Neural crest cell (in vitro differentiated cells): ENCODE measurements at regions not wholly inside any gene's neighbourhood (a gene's known extent, or its start where the extent isn't known, plus 50 kb on each side); places are given as distances from the start of the nearest gene placed in this dataset.
"Not testable (repeated sequence)": the region's sequence is repeated elsewhere in the genome, so short reads cannot be mapped to it uniquely, and the experiment has no call there.

Experiments used
- DNase-seq: peaks from one replicate; pipeline ENCODE4 v3.0.0; 2021; ENCODE audit warnings: low read depth, mixed read lengths, low spot score
- H3K27ac Mint-ChIP-seq: one replicate; pipeline ENCODE4 v1.8.0; 2021; ENCODE audit warnings: mild to moderate bottlenecking, mixed read lengths; ENCODE audit not compliant: unreplicated experiment
- H3K27me3 Mint-ChIP-seq: 2 replicates; pipeline ENCODE4 v1.8.0; 2021; ENCODE audit warnings: low read depth, mild to moderate bottlenecking, mixed read lengths
- H3K36me3 Mint-ChIP-seq: 2 replicates; pipeline ENCODE4 v1.8.0; 2021; ENCODE audit warnings: low read depth, mild to moderate bottlenecking, mixed read lengths
- H3K4me1 Mint-ChIP-seq: 2 replicates; pipeline ENCODE4 v1.8.0; 2021; ENCODE audit warnings: mixed read lengths
- H3K4me3 Mint-ChIP-seq: one replicate; pipeline ENCODE4 v1.8.0; 2021; ENCODE audit warnings: mild to moderate bottlenecking, mixed read lengths
- H3K9me3 Mint-ChIP-seq: 2 replicates; pipeline ENCODE4 v1.8.0; 2021; ENCODE audit warnings: mixed read lengths
- CTCF ChIP-seq: fragments of 200-600 bp; sonication (generic); conservative IDR thresholded peaks from 2 replicates; pipeline ENCODE4 v1.5.0; 2021; ENCODE audit warnings: antibody characterized with exemption, mild to moderate bottlenecking

GRCh38 chr14:65840118-65840751 lies 427.7 kb downstream of the FUT8 start:
- Mint-ChIP-seq H3K4me1 (peaks cover 9% of the 10 kb centered on the region), H3K36me3 (no peaks in the 10 kb centered on the region), H3K9me3 (no peaks in the 10 kb centered on the region), H3K27ac (no peak overlapping the region), H3K27me3 (no peaks in the 10 kb centered on the region), H3K4me3 (no peak overlapping the region)
- DNase-seq, result no peak
- TF ChIP-seq CTCF, result no peak

DNA sequence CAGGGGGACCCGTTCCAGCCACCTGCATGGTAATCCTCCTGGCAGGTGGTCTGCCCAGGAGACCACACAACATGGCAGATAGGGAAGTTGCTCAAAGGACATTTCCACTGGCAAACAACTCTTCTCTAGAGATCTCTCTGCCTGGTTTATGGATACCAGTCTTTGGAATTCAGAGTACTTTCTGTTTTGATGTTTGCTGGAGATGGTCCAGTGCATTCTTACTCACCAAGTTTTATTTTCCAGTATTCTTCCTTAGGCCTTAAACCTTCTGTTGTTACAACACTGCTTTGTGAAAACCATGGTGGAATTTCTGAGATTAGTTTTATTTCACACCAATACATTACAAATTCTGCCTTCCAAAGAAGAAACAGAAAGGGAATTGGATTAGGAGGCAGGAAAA lies 428.3 kb downstream of the FUT8 start:
- Mint-ChIP-seq H3K9me3 (no peaks in the 10 kb centered on the region), H3K4me3 (no peak overlapping the region), H3K27me3 (no peaks in the 10 kb centered on the region), H3K27ac (no peak overlapping the region), H3K36me3 (no peaks in the 10 kb centered on the region), H3K4me1 (peaks cover 9% of the 10 kb centered on the region)
- no peak for TF ChIP-seq CTCF
- no peak for DNase-seq

DNA sequence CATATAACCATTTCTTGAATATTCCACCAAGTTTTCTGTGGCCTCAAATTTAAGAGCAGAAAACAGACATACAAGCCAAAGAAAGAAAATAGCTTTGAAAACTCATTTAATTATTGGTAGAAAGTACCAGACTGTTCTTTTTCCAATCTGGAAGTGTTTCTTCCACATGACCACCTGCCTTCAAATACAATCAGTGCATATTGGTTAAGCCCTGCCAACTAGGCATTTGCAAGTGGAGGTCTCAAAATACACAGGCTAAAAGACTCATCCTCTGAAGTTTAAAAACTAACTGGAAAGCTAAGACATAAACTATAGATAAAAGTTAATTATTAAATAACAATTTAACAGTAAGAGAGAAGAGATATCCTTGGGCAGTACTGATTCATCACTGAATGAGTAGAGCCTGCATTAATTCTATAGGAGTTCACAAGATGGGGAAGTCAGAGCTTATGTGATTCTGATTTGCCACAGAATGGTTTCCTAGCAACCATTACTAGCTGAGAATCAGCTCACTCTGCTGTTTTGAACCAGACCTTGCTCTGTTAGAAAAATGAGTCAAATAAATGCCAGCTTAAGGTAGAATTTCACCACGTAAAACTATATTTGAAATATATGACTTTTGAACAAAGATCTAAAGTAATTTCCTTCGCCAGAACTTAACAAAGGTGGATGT lies 433.8 kb downstream of the FUT8 start:
- no peak for DNase-seq
- Mint-ChIP-seq H3K4me1 (peaks cover 23% of the 10 kb centered on the region), H3K27ac (no peak overlapping the region), H3K27me3 (no peaks in the 10 kb centered on the region), H3K4me3 (no peak overlapping the region), H3K36me3 (no peaks in the 10 kb centered on the region), H3K9me3 (peaks cover 2% of the 10 kb centered on the region)
- TF ChIP-seq CTCF, result no peak

DNA sequence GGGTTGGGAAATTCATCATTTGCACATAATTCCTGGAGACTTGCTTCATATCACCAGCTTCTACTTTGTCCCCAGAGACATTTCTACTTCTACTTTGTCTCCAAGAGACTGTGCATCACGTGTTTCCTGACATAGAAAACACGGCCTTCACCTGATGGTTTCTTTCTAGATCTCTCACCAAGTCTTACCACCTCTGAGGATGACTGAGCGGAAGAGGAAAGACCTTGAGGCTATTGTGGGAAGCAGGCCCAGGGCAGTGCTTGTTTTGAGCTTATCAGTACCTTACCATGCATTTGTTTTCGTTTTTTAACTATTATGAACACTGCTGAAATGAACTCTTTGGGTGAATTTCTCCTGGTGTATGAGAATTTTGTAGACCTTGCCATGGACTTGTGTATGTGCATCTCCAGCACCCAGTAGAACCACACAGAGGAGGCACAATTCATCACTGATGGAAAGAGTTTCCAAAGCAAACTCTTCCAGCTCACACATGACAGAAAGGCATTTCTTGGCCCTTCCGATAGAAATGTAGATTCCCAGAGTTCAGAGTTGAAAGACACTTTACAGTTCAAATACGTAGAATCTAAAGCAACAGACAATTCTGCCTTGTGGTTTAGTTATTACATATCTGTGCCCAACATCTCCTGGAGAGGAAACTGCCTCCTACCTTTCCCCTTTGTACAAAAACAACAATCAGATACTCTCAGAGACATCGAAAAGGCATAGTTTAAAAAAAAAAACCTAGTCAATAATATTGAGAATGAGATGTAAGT lies 434.7 kb downstream of the FUT8 start:
- no peak for DNase-seq
- TF ChIP-seq CTCF, result no peak
- Mint-ChIP-seq H3K4me1 (peaks cover 23% of the 10 kb centered on the region), H3K4me3 (no peak overlapping the region), H3K36me3 (no peaks in the 10 kb centered on the region), H3K9me3 (peaks cover 2% of the 10 kb centered on the region), H3K27ac (no peak overlapping the region), H3K27me3 (no peaks in the 10 kb centered on the region)

DNA sequence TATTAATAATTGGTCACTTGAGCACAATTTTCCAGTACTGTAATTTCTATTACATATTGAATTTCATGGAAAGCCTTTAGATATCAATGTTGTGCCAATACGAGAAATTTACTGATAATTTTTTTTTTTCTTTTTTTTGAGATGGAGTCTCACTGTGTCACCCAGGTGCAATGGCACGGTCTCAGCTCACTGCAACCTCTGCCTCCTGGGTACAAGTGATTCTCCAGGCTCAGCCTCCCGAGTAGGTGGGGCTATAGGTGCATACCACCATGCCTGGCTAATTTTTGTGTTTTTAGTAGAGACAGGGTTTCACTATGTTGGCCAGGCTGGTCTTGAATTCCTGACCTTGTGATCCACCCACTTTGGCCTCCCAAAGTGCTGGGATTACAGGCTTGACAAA lies 435.4 kb downstream of the FUT8 start:
- H3K9me3 Mint-ChIP-seq, DNase-seq, H3K4me3 Mint-ChIP-seq, H3K27me3 Mint-ChIP-seq, H3K27ac Mint-ChIP-seq, H3K36me3 Mint-ChIP-seq: not testable (repeated sequence)
- H3K4me1 Mint-ChIP-seq, result peaks cover 23% of the 10 kb centered on the region

GRCh38 chr14:65849091-65849490 lies 436.6 kb downstream of the FUT8 start:
- DNase-seq, result no peak
- peaks cover 16% of the 10 kb centered on the region for H3K4me1 Mint-ChIP-seq
- H3K27me3 Mint-ChIP-seq, result no peaks in the 10 kb centered on the region
- H3K4me3 Mint-ChIP-seq, result no peak overlapping the region
- H3K9me3 Mint-ChIP-seq, result peaks cover 3% of the 10 kb centered on the region
- no peak overlapping the region for H3K27ac Mint-ChIP-seq
- no peak for TF ChIP-seq CTCF
- H3K36me3 Mint-ChIP-seq, result no peaks in the 10 kb centered on the region
